ENCODE measurements at regions not wholly inside any gene's neighbourhood (a gene's known extent, or its start where the extent isn't known, plus 50 kb on each side); places are given as distances from the start of the nearest gene placed in this dataset.

DNA sequence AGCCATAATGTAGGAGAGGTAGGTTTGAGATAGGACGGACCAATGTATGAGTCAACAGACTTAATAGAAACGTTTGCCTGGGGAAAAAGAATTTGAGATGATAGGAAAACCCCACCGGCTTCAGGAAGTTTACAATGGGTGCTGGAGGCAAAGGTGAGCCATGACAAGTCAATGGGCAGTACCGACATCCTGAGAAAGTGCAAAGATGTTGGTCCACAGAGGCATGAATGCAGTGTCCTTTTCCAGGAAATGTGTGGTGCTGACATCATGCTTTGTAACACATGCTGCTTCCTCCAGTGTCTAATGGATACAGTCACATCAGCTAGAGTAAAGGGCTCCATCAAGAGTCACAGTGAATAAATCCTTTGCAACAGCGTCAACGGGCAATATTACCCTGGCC is 533.6 kb downstream of the INHBA start:
- no peak for TF ChIP-seq EZH2phosphoT487 (conservative IDR thresholded peaks at IDR 0.05; ENCODE audit: low read length)
- TF ChIP-seq, protein P1, sequence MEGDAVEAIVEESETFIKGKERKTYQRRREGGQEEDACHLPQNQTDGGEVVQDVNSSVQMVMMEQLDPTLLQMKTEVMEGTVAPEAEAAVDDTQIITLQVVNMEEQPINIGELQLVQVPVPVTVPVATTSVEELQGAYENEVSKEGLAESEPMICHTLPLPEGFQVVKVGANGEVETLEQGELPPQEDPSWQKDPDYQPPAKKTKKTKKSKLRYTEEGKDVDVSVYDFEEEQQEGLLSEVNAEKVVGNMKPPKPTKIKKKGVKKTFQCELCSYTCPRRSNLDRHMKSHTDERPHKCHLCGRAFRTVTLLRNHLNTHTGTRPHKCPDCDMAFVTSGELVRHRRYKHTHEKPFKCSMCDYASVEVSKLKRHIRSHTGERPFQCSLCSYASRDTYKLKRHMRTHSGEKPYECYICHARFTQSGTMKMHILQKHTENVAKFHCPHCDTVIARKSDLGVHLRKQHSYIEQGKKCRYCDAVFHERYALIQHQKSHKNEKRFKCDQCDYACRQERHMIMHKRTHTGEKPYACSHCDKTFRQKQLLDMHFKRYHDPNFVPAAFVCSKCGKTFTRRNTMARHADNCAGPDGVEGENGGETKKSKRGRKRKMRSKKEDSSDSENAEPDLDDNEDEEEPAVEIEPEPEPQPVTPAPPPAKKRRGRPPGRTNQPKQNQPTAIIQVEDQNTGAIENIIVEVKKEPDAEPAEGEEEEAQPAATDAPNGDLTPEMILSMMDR (IDR thresholded peaks at IDR 0.05; ENCODE audit: insufficient read depth, low read length, poor library complexity, severe bottlenecking), result no peak

All from SU-DHL-6 (cell line).